ENCODE measurements at regions not wholly inside any gene's neighbourhood (a gene's known extent, or its start where the extent isn't known, plus 50 kb on each side); places are given as distances from the start of the nearest gene placed in this dataset.

DNA sequence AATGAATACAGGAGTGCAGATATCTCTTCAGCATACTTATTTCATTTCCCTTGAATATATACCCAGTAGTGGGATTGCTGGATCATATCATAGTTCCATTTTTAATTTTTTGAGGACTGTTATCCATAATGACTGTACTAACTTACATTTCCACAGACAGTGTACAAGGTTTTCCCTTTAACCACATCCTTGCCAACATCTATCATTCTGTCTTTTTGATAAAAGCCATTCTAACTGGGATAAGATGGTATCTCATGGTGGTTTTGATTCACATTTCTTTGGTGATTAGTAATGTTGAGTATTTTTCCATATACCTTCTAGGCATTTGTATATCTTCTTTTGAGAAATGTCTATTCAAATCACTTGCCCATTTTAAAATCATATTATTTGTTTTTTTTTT lies 325.2 kb downstream of the CYP26B1 start:
- TF ChIP-seq CTCF (IDR thresholded peaks at IDR 0.05) (no peak), EZH2phosphoT487 (IDR thresholded peaks at IDR 0.05) (no peak)

Measured in neural progenitor cell (in vitro differentiated cells).